ENCODE measurements at regions not wholly inside any gene's neighbourhood (a gene's known extent, or its start where the extent isn't known, plus 50 kb on each side); places are given as distances from the start of the nearest gene placed in this dataset.

DNA sequence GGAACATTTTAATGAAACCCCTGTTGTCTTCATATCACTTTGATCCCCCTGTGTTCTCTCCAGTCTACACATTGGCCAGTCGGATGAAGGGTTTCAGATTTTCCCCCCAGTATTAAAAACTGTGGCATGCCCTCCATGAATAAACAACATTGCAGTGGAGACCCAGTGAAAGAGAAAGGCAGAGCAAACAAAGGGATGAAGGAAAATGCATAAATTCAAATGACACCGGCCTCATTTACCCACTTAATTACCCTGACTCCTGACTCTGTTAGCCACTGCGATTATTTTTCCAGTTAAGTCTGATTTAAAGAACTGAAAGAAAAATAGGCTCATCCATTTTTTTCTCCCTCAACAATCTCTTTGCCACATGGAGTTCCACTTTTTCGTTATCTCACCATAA, 569.2 kb downstream of the TFAP2B start:
- Mint-ChIP-seq H3K27me3 (no peaks in the 10 kb centered on the region), H3K27ac (no peak overlapping the region), H3K36me3 (ENCODE audit: low read depth) (no peaks in the 10 kb centered on the region), H3K9me3 (peaks cover 8% of the 10 kb centered on the region), H3K4me1 (ENCODE audit: low read depth) (no peaks in the 10 kb centered on the region), H3K4me3 (no peak overlapping the region)
- H3K27ac ChIP-seq (ENCODE audit: low read depth in 1 of 2, low read length in 2 of 2), result no peak overlapping the region
- CTCF ChIA-PET, result no interaction called here
- DNase-seq (no peak), ATAC-seq (ENCODE audit: poor library complexity) (no peak)
- intact Hi-C loops (cut with DNase I, micrococcal nuclease), result no loop called here
- H3K9me3 ChIP-seq (ENCODE audit: control insufficient read depth in 1 of 2, insufficient read depth in 1 of 2, low read length in 2 of 2), result no peaks in the 10 kb centered on the region
- H3K27me3 ChIP-seq (ENCODE audit: control insufficient read depth in 1 of 2, insufficient read depth in 2 of 2, low read length in 2 of 2), result no peaks in the 10 kb centered on the region
- TF ChIP-seq CTCF (IDR thresholded peaks at IDR 0.05), result no peak
- no peaks in the 10 kb centered on the region for H3K36me3 ChIP-seq (ENCODE audit: insufficient read depth, low read length)
- POLR2A ChIA-PET, result no interaction called here
- no peaks in the 10 kb centered on the region for H3K4me1 ChIP-seq (ENCODE audit: insufficient read depth, low read length)
- H3K4me3 ChIP-seq (ENCODE audit: low read length), result no peak overlapping the region

- Mint-ChIP-seq H3K36me3 (ENCODE audit: low read depth) (no peaks in the 10 kb centered on the region), H3K27ac (no peak overlapping the region), H3K27me3 (no peaks in the 10 kb centered on the region), H3K4me3 (no peak overlapping the region), H3K4me1 (ENCODE audit: low read depth) (no peaks in the 10 kb centered on the region), H3K9me3 (peaks cover 6% of the 10 kb centered on the region)
- DNase-seq, result no peak
- ATAC-seq (ENCODE audit: poor library complexity), result no peak
- no peaks in the 10 kb centered on the region for H3K9me3 ChIP-seq (ENCODE audit: control insufficient read depth in 1 of 2, insufficient read depth in 1 of 2, low read length in 2 of 2)
- H3K27me3 ChIP-seq (ENCODE audit: control insufficient read depth in 1 of 2, insufficient read depth in 2 of 2, low read length in 2 of 2), result no peaks in the 10 kb centered on the region
- intact Hi-C loops (cut with DNase I, micrococcal nuclease), result no loop called here
- ChIA-PET POLR2A (no interaction called here), CTCF (no interaction called here)
- no peaks in the 10 kb centered on the region for H3K36me3 ChIP-seq (ENCODE audit: insufficient read depth, low read length)
- no peak overlapping the region for H3K4me3 ChIP-seq (ENCODE audit: low read length)
- H3K27ac ChIP-seq (ENCODE audit: low read depth in 1 of 2, low read length in 2 of 2), result no peak overlapping the region
- no peaks in the 10 kb centered on the region for H3K4me1 ChIP-seq (ENCODE audit: insufficient read depth, low read length)
- TF ChIP-seq CTCF (IDR thresholded peaks at IDR 0.05), result no peak
Observed at GRCh38 chr6:51394061-51394460, 575.4 kb downstream of the TFAP2B start.

GRCh38 chr6:51396583-51396982, 577.9 kb downstream of the TFAP2B start:
- Mint-ChIP-seq H3K9me3 (peaks cover 3% of the 10 kb centered on the region), H3K4me1 (ENCODE audit: low read depth) (no peaks in the 10 kb centered on the region), H3K4me3 (no peak overlapping the region), H3K27ac (no peak overlapping the region), H3K36me3 (ENCODE audit: low read depth) (no peaks in the 10 kb centered on the region), H3K27me3 (no peaks in the 10 kb centered on the region)
- Histone ChIP-seq H3K27ac (ENCODE audit: low read depth in 1 of 2, low read length in 2 of 2) (no peak overlapping the region), H3K4me1 (ENCODE audit: insufficient read depth, low read length) (no peaks in the 10 kb centered on the region), H3K27me3 (ENCODE audit: control insufficient read depth in 1 of 2, insufficient read depth in 2 of 2, low read length in 2 of 2) (no peaks in the 10 kb centered on the region), H3K36me3 (ENCODE audit: insufficient read depth, low read length) (no peaks in the 10 kb centered on the region), H3K9me3 (ENCODE audit: control insufficient read depth in 1 of 2, insufficient read depth in 1 of 2, low read length in 2 of 2) (no peaks in the 10 kb centered on the region), H3K4me3 (ENCODE audit: low read length) (no peak overlapping the region)
- CTCF ChIA-PET, result no interaction called here
- ATAC-seq (ENCODE audit: poor library complexity), result no peak
- POLR2A ChIA-PET, result no interaction called here
- no peak for DNase-seq
- intact Hi-C loops (cut with DNase I, micrococcal nuclease), result no loop called here
- no peak for TF ChIP-seq CTCF (IDR thresholded peaks at IDR 0.05)

Data from CD4-positive, alpha-beta T cell (primary cell).